Prostate gland (tissue), 2 donors: ENCODE measurements at regions not wholly inside any gene's neighbourhood (a gene's known extent, or its start where the extent isn't known, plus 50 kb on each side); places are given as distances from the start of the nearest gene placed in this dataset.
A peak's percentile ranks its signal among the peaks of the same experiment; 100 is the strongest.

ENCODE experiments used
- DNase-seq: peaks from one replicate; pipeline ENCODE4 v3.0.0-alpha.2; 2019; ENCODE audit warnings: low spot score
- H3K27ac ChIP-seq, 2 donors: fragments of 200-600 bp; sonication (generic); 2 replicates each; pipeline ENCODE4 v1.5.1; 2017 to 2019
- H3K27me3 ChIP-seq: fragments of 200-600 bp; sonication (generic); replicated peaks from 2 replicates; pipeline ENCODE4 v1.5.1; 2019; ENCODE audit not compliant: insufficient read depth
- H3K36me3 ChIP-seq, 2 donors: fragments of 200-600 bp; sonication (generic); 1 replicate in 1 of 2; 2 replicates in 1 of 2; pipeline versions ENCODE4 v1.5.1 to v1.8.1; 2017 to 2019
- H3K4me1 ChIP-seq: fragments of 200-600 bp; sonication (generic); replicated peaks from 2 replicates; pipeline ENCODE4 v1.5.1; 2019
- H3K4me3 ChIP-seq, 2 donors: fragments of 200-600 bp; sonication (generic); 2 replicates each; pipeline ENCODE4 v1.5.1; 2017 to 2019
- H3K9me3 ChIP-seq: fragments of 200-600 bp; sonication (generic); 2 replicates; pipeline ENCODE4 v1.5.1; 2017
- POLR2A ChIP-seq: fragments of 450-650 bp; IDR thresholded peaks from one replicate; pipeline ENCODE4 v1.6.1; 2016; ENCODE audit warnings: antibody characterized with exemption, mild to moderate bottlenecking
- POLR2AphosphoS5 ChIP-seq: sonication (generic); formaldehyde crosslinking; IDR thresholded peaks from one replicate; pipeline ENCODE4 v1.6.1; 2017; ENCODE audit warnings: antibody characterized with exemption
- WGBS: methylation state at CpG from one replicate; pipeline ENCODE4 v1.1.5; 2018; 5-methylcytosine and 5-hydroxymethylcytosine counted together
- intact Hi-C: fragments of 100-400 bp; cut with DNase I; formaldehyde crosslinking; loops from one replicate; pipeline ENCODE4 v1.14.2; 2022
- TF ChIP-seq, protein P1 (sequence below), 4 experiments: fragments of 200-600 bp in 2 of 4; fragments of 450-650 bp in 2 of 4; sonication (generic) in 2 of 4; IDR thresholded peaks; 1 replicate in 3 of 4; 2 replicates in 1 of 4; pipeline ENCODE4 v1.5.1; 2016 to 2019; ENCODE audit warnings: antibody characterized with exemption in 4 of 4, mild to moderate bottlenecking in 2 of 4, moderate library complexity in 2 of 4

GRCh38 chr5:86880344-86880743 lies 262.6 kb downstream of the COX7C start:
- Histone ChIP-seq H3K27me3 (no peaks in the 10 kb centered on the region), H3K4me3 (no peak overlapping the region), H3K4me1 (no peaks in the 10 kb centered on the region), H3K27ac (no peak overlapping the region), H3K36me3 (no peaks in the 10 kb centered on the region), H3K9me3 (no peaks in the 10 kb centered on the region)
- 58% methylated on average over 4 of the region's 4 CpGs for WGBS
- no peak for DNase-seq
- TF ChIP-seq, protein P1, sequence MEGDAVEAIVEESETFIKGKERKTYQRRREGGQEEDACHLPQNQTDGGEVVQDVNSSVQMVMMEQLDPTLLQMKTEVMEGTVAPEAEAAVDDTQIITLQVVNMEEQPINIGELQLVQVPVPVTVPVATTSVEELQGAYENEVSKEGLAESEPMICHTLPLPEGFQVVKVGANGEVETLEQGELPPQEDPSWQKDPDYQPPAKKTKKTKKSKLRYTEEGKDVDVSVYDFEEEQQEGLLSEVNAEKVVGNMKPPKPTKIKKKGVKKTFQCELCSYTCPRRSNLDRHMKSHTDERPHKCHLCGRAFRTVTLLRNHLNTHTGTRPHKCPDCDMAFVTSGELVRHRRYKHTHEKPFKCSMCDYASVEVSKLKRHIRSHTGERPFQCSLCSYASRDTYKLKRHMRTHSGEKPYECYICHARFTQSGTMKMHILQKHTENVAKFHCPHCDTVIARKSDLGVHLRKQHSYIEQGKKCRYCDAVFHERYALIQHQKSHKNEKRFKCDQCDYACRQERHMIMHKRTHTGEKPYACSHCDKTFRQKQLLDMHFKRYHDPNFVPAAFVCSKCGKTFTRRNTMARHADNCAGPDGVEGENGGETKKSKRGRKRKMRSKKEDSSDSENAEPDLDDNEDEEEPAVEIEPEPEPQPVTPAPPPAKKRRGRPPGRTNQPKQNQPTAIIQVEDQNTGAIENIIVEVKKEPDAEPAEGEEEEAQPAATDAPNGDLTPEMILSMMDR (IDR thresholded peaks at IDR 0.05): no peak
- no peak for TF ChIP-seq POLR2A
- no peak for TF ChIP-seq POLR2AphosphoS5
- intact Hi-C loops: loop anchor here (5.0 kb wide), 1 partner anchor 87 kb away; no protein-coding TSS in a partner anchor

- H3K27me3 ChIP-seq: no peaks in the 10 kb centered on the region
- H3K27ac ChIP-seq: no peak overlapping the region
- no peaks in the 10 kb centered on the region for H3K4me1 ChIP-seq
- TF ChIP-seq POLR2A (no peak), POLR2AphosphoS5 (no peak)
- TF ChIP-seq, protein P1 (IDR thresholded peaks at IDR 0.05): peak in 3 of 4 experiments; percentile 53 to 59 (median 54)
- H3K36me3 ChIP-seq: no peaks in the 10 kb centered on the region
- WGBS: 60% methylated on average over 3 of the region's 3 CpGs
- DNase-seq: peak; percentile 13
- H3K4me3 ChIP-seq: no peak overlapping the region
- H3K9me3 ChIP-seq: no peaks in the 10 kb centered on the region
- intact Hi-C loops: loop anchor here (5.0 kb wide), 1 partner anchor 86 kb away; no protein-coding TSS in a partner anchor
Observed at GRCh38 chr5:86880785-86881492, 263.2 kb downstream of the COX7C start.

DNA sequence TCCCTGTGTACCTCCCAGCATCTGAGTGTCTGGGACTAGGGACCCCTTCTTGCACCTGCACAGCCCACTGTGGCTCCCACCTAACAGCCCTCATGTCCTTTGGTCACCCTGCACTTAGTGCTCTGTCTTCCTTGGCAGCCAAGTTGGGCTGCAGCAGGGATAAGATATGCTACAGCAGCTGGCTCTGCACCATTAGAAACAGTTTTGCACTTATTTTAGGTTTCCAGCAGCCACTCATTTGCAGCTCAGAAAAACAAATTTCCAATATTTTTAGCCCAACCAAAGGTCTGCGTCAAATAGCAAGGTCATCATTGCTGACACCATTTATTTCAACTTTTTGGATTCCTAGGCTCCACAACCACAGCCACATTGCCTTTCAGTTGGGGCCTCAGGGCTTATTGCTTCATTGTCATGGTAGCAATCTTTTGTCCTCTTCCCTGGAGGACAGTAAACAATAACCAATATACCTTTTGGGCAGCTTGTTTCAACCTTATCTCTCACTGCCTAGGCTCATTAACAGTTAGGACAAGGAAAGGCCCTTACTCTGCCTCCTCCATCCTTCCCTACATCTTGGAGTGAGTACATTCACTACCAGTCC lies 263.9 kb downstream of the COX7C start:
- Histone ChIP-seq H3K9me3 (no peaks in the 10 kb centered on the region), H3K27ac (no peak overlapping the region), H3K4me3 (no peak overlapping the region), H3K4me1 (no peaks in the 10 kb centered on the region), H3K27me3 (no peaks in the 10 kb centered on the region), H3K36me3 (no peaks in the 10 kb centered on the region)
- WGBS: 100% methylated on average over 1 of the region's 1 CpG
- intact Hi-C loops: loop anchor here (5.0 kb wide), 1 partner anchor 86 kb away; no protein-coding TSS in a partner anchor
- TF ChIP-seq POLR2AphosphoS5 (no peak), POLR2A (no peak)
- TF ChIP-seq, protein P1 (IDR thresholded peaks at IDR 0.05): no peak
- DNase-seq: no peak

DNA sequence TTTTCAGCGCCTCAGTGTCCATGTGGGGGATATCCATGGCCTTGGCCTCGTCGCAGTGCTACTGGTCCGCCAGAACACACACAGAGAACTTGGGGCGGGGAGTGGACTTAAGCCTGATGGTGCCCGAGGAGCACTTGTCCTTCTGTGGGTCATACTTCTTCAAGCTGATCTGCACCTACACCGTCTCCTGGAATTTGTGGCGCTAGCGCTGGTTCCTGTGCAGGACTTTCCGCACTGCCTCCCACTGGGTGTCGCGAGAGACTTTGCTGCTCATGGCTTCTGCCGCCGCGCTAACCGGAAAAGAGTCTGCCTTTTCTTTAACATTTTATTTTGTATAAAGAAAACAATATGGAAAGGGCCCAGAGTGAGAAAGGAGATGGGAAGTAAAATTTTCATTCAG lies 266.9 kb downstream of the COX7C start:
- intact Hi-C loops: loop anchor here (5.0 kb wide), 1 partner anchor 83 kb away; no protein-coding TSS in a partner anchor
- no peaks in the 10 kb centered on the region for H3K9me3 ChIP-seq
- no peak overlapping the region for H3K27ac ChIP-seq
- no peak overlapping the region for H3K4me3 ChIP-seq
- TF ChIP-seq, protein P1 (IDR thresholded peaks at IDR 0.05): no peak
- TF ChIP-seq POLR2A (no peak), POLR2AphosphoS5 (no peak)
- DNase-seq: no peak
- no peaks in the 10 kb centered on the region for H3K36me3 ChIP-seq
- H3K27me3 ChIP-seq: no peaks in the 10 kb centered on the region
- no peaks in the 10 kb centered on the region for H3K4me1 ChIP-seq
- WGBS: 96% methylated on average over 16 of the region's 16 CpGs
